ENCODE measurements at regions not wholly inside any gene's neighbourhood (a gene's known extent, or its start where the extent isn't known, plus 50 kb on each side); places are given as distances from the start of the nearest gene placed in this dataset.

DNA sequence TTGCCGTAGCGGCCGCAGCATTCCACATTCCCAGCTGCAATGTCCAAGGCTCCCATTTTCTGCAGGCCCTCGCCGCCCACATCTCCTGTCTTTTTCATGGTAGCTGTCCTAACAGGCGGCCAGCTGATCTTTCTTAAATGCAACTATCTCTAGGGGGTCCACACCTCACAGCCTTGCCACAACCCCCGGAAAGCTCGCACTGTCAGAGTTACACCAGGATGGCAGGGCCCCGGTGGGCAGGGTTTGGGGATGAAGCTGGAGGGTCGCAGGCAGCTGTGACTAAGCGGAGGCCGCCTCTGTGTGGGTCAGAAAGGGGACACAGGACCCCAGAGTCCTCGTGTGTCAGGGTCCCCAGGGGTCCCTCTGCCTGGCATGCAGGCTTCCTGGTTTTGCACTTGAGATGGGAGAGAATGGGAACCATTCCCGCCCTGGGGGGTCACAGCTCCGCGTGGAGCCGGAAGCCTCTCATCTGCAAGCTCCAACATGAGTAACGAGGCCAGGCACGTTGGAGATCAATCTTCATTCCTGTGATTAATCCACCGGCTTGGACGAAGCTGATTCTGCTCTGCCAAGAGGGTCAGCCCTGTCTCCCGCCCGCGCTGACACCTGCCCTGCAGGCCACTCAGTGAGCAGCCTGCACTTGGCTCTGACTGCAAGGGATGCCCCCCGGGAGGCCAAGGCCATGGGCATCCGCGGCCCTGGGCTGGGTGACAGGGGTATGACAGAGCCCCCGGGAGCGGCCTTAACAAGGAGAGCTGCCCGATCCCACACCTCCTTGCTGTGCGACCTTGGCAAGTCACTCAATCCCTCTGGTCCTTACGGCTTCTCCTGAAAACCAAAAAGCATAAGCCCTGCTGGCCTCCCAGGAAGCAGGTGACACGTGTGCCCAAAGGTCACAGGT lies 97.9 kb downstream of the ADRA2C start:
- TF ChIP-seq CTCF (conservative IDR thresholded peaks at IDR 0.05; ENCODE audit: low read length) (no peak), EZH2phosphoT487 (IDR thresholded peaks at IDR 0.05; ENCODE audit: borderline replicate concordance) (no peak)

Measured in Loucy (cell line).